HUES6 (cell line): ENCODE measurements at regions not wholly inside any gene's neighbourhood (a gene's known extent, or its start where the extent isn't known, plus 50 kb on each side); places are given as distances from the start of the nearest gene placed in this dataset.

Source experiments
- H3K27ac ChIP-seq: 2 replicates; pipeline ENCODE4 v1.7.0; 2013; ENCODE audit warnings: low read depth, mild to moderate bottlenecking, low read length, inconsistent platforms
- H3K27me3 ChIP-seq: 2 replicates; pipeline ENCODE4 v1.6.1; 2013; ENCODE audit warnings: low read length; ENCODE audit not compliant: control insufficient read depth, insufficient read depth
- H3K36me3 ChIP-seq: 2 replicates; pipeline ENCODE4 v1.6.1; 2013; ENCODE audit warnings: low read length; ENCODE audit not compliant: control insufficient read depth, insufficient read depth
- H3K4me1 ChIP-seq: 2 replicates; pipeline ENCODE4 v1.6.1; 2013; ENCODE audit warnings: low read length; ENCODE audit not compliant: control insufficient read depth, insufficient read depth
- H3K4me3 ChIP-seq: 2 replicates; pipeline ENCODE4 v1.5.1; 2013; ENCODE audit warnings: low read depth, low read length
- H3K9ac ChIP-seq: one replicate; pipeline ENCODE4 v1.6.1; 2013; ENCODE audit warnings: mild to moderate bottlenecking, low read length
- H3K9me3 ChIP-seq: 2 replicates; pipeline ENCODE4 v1.6.1; 2013; ENCODE audit warnings: low read depth, low read length; ENCODE audit not compliant: control insufficient read depth, insufficient read depth

DNA sequence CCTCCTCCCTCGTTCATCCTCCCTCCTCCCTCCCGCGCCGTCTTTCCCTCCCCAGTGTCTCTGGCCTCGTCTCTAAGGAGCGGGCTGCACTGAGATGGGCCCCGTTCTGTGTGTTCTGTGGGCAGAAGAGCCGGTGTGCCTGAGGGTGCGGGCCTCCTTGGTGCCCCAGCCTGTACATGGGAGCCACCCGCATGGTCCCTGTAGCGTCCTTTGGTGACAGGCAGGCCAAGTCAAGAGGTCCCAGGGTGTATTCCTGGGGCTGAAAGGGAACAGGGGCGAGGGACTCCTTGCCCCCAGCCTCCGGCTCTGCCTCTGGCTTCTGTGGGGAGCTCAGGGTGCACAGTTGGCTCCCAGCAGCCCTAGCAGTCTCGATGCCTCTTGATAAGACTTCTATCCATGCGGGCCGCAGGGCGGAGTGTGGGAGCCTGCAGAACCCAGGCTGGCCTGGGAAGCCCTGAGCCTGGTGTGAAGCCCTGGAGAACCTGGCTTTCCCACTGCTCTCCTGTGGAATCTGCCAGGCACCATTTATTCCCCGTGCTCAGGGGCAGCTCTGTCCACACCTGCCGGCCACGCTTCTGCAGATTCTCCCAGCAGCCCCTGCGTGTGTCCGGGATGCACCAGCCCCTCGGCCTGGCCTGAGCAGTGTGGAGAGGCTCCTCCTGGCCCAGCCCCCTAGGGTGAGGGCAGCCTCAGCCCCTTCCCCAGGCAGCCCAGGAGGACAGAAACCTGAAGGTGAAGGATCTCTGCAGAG is 181.3 kb downstream of the KIF26A start:
- H3K27ac ChIP-seq: no peak overlapping the region
- H3K36me3 ChIP-seq: no peaks in the 10 kb centered on the region
- H3K4me3 ChIP-seq: no peak overlapping the region
- no peak overlapping the region for H3K9ac ChIP-seq
- H3K4me1 ChIP-seq: no peaks in the 10 kb centered on the region
- no peaks in the 10 kb centered on the region for H3K27me3 ChIP-seq
- no peaks in the 10 kb centered on the region for H3K9me3 ChIP-seq

DNA sequence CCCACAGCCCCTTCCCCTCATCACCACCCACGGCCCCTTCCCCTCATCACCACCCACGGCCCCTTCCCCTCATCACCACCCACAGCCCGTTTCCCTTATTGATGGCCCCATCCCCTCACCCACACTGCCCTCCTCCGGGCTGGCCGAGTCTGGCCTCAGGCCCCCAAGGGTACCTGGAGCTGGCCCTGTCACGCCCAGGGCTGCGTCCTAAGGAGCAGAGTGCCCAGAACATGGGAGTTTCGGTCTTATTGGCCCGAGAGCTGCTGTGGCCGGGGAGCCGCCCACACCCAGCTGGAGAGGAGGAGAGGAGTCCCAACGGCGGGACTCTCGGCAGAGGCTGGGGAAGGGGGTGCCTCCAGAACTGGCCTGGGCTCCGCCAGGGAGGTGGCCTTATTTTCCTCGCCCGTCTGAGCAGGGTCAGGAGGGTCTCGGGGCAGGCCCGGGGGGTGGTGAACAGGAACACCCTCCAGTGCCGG is 182.3 kb downstream of the KIF26A start:
- no peak overlapping the region for H3K27ac ChIP-seq

DNA sequence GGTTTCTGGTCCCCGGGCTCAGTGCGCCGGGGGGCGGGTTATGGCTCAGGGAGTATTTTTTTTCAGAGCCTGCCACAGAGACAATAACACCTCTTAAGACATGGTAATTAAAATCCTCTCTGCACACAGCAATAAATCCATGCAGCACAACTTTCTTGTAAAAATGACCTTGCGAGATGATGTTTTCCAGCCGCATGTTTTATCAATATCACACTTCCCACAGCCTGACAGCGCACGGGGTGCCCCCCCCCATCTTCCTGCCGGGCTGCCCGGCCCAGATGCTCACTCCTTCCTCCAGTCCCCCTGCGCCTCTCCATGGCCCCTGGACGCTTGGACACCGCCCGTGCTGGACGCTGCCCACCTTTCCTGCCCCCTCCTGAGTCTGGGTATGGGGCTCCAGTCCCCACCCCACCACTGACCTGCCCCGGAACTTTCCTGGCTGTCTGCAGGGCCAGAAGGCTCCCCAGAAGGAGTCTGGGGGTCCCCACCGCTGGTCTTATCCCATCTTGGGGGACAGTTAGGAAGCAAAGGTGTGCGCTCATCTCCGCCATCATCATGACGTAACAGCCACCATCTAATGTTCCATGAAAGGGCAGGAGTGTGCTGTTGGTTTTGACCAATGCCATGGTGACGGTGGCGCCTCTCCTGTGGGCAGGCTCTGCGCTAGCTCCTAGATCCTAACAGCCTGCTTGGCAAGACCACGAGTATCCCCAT is 182.9 kb downstream of the KIF26A start:
- no peak overlapping the region for H3K9ac ChIP-seq
- H3K36me3 ChIP-seq: no peaks in the 10 kb centered on the region
- no peak overlapping the region for H3K4me3 ChIP-seq
- 0 out of 2 replicates have a peak, but pooled peaks cover 5% of the 10 kb centered on the region for H3K9me3 ChIP-seq
- H3K4me1 ChIP-seq: no peaks in the 10 kb centered on the region
- no peaks in the 10 kb centered on the region for H3K27me3 ChIP-seq
- H3K27ac ChIP-seq: no peak overlapping the region

More for the DNA sequence above, 182.3 kb downstream of the KIF26A start:
- no peak overlapping the region for H3K9ac ChIP-seq
- H3K4me1 ChIP-seq: no peaks in the 10 kb centered on the region
- 0 out of 2 replicates have a peak, but pooled peaks cover 3% of the 10 kb centered on the region for H3K9me3 ChIP-seq
- no peaks in the 10 kb centered on the region for H3K36me3 ChIP-seq
- no peaks in the 10 kb centered on the region for H3K27me3 ChIP-seq
- no peak overlapping the region for H3K4me3 ChIP-seq

DNA sequence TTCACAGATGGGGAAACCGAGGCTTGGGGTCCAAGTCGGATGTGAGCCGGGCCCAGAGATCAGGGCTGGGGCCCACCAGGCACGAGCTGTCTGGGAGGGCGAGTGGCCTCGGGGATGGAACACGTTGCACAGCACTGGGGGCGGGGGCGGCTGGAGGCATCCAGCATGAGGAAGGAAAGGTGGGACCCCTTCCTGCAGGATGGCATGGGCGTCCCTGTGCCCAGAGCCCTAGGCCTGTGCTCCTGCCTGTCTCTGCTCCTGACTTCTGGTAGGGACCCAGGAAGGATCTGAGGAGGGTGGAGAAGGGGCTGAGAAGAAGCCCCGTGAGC is 183.4 kb downstream of the KIF26A start:
- H3K4me1 ChIP-seq: no peaks in the 10 kb centered on the region
- 0 out of 2 replicates have a peak, but pooled peaks cover 5% of the 10 kb centered on the region for H3K9me3 ChIP-seq
- no peak overlapping the region for H3K27ac ChIP-seq

DNA sequence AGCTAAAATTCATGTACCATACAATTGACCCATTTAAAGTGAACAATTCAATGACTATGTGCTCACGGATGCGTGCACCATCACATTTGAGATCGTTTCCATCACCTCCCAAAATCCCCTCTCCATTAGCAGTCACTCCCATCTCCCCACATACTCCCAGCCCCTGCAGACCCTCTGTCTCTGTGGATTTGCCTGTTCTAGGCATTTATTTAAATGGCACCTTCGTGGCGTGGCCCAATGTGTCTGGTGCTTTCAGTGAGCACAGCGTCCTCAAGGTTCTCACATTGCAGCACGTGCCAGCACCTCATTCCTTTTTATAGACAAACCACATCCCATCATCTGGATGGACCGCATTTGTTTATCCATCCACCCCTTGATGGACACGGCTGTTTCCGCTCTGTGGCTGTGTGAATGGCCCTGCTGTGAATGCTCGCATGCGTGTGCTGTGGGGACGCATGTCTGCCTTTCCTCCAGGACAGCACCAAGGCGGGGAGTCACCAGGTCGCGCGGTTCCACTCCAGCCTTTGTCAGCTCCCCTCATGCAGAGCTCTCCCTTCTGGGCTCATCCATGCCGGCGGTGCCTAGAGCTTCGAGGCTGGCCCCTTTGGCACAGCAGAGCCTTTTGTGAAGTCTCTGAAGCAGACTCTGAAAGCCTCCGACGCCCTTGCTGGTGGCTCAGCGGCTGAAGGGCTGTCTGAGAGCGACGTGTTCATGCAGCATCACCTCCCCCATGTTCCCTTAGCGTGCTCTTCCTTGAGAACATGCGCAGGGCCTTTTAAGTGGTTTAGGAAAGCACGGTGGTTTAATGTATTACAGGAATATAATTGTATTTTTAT is 184.4 kb downstream of the KIF26A start:
- no peaks in the 10 kb centered on the region for H3K36me3 ChIP-seq
- 0 out of 2 replicates have a peak, but pooled peaks cover 5% of the 10 kb centered on the region for H3K9me3 ChIP-seq
- no peak overlapping the region for H3K27ac ChIP-seq

More for the DNA sequence above, 183.4 kb downstream of the KIF26A start:
- H3K36me3 ChIP-seq: no peaks in the 10 kb centered on the region
- H3K27me3 ChIP-seq: no peaks in the 10 kb centered on the region
- no peak overlapping the region for H3K9ac ChIP-seq
- no peak overlapping the region for H3K4me3 ChIP-seq

DNA sequence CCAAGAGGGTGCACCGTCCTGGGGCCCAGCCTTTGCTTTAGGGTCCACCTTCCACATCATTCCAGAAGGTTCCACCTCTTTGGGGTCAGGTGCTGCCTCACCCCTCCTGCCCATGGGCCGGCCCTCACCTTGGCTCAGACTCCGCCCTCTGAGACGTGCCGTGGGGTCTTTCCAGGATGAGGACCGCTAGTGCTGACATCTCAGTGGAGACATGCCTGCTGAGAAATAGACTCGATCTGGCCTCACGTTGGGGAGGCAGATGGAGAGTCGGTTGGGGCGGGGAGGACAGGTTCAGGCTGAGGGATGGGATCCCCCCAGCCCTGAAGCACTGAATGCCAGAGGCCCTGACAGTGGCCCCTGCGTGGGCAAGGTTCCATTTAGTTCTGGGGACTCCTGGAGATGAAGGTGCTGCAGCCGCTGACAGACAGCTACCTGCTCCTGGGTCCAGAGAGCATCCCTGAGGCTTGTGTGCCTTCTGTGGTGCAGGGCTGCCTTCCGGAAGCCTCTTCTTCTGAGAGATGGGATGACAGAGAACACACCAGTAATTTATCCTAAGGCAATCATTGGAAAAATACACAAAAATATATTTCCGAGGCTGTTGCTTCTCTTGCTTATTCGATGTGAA is 185.3 kb downstream of the KIF26A start:
- H3K9me3 ChIP-seq: 0 out of 2 replicates have a peak, but pooled peaks cover 5% of the 10 kb centered on the region
- no peaks in the 10 kb centered on the region for H3K36me3 ChIP-seq
- no peak overlapping the region for H3K4me3 ChIP-seq
- no peak overlapping the region for H3K9ac ChIP-seq
- no peaks in the 10 kb centered on the region for H3K4me1 ChIP-seq
- H3K27me3 ChIP-seq: no peaks in the 10 kb centered on the region
- H3K27ac ChIP-seq: no peak overlapping the region

More for the DNA sequence above, 184.4 kb downstream of the KIF26A start:
- no peak overlapping the region for H3K9ac ChIP-seq
- no peaks in the 10 kb centered on the region for H3K27me3 ChIP-seq
- no peak overlapping the region for H3K4me3 ChIP-seq
- H3K4me1 ChIP-seq: no peaks in the 10 kb centered on the region

DNA sequence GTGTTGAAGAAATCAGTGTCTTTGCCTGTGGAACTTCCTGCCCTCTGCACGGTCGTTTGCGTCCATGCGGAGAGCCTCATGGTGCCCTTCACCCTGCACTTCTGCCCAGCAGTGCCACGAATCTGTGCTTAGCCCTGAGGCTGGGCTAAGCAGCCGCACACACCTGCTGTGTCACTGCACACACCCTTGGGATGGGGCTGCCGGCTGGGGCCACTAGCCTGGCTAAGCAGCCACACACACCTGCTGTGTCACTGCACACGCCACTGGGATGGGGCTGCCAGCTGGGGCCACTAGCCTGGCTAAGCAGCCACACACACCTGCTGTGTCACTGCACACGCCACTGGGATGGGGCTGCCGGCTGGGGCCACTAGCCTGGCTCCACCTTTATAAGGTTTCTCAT is 188.5 kb downstream of the KIF26A start:
- Histone ChIP-seq H3K27me3 (no peaks in the 10 kb centered on the region), H3K9me3 (peaks cover 22% of the 10 kb centered on the region), H3K4me1 (no peaks in the 10 kb centered on the region), H3K36me3 (no peaks in the 10 kb centered on the region), H3K9ac (no peak overlapping the region), H3K27ac (no peak overlapping the region), H3K4me3 (no peak overlapping the region)

DNA sequence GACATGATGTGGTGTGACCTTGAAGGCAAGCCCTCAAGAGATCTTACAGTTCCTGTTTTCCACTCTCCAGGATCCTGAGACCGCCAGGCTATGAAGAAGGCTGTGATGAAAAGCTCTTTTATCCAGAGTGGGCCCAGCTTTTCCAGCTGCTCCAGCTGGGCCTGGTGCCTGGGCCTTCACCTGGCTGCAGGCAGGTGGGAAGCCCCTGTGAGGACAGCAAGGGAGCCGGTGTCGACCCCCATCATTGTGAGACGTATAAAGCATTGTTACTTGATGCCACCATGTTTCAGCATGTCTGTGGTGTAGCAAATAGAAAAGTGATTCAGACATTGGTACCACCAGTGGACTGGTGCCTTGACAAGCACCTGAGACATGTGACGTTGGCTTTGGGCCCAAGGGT is 190.2 kb downstream of the KIF26A start:
- Histone ChIP-seq H3K27ac (no peak overlapping the region), H3K9me3 (peaks cover 22% of the 10 kb centered on the region), H3K9ac (no peak overlapping the region), H3K27me3 (no peaks in the 10 kb centered on the region), H3K4me1 (no peaks in the 10 kb centered on the region), H3K4me3 (no peak overlapping the region), H3K36me3 (no peaks in the 10 kb centered on the region)

DNA sequence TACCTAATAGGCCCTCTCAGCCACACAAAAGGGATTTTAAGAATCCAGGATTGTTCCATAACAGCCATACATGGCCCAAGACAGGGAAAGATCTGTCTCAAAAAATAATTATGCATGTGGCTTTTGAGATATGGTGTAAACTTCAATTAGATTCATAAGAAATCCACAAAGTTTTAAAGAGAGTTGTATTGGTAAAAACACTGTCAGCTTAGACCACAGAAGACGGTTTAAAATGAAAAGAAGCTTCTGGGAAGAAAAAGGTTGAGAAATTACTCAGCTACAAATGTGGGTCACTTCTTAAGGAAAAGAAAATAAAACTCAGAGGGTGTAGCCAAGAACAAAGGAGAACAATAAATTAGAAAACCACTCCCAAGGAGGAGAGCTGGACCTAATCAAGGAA is 191.4 kb downstream of the KIF26A start:
- peaks cover 22% of the 10 kb centered on the region for H3K9me3 ChIP-seq
- no peak overlapping the region for H3K9ac ChIP-seq
- H3K4me3 ChIP-seq: no peak overlapping the region
- no peaks in the 10 kb centered on the region for H3K36me3 ChIP-seq
- no peaks in the 10 kb centered on the region for H3K27me3 ChIP-seq
- H3K27ac ChIP-seq: no peak overlapping the region
- H3K4me1 ChIP-seq: no peaks in the 10 kb centered on the region

DNA sequence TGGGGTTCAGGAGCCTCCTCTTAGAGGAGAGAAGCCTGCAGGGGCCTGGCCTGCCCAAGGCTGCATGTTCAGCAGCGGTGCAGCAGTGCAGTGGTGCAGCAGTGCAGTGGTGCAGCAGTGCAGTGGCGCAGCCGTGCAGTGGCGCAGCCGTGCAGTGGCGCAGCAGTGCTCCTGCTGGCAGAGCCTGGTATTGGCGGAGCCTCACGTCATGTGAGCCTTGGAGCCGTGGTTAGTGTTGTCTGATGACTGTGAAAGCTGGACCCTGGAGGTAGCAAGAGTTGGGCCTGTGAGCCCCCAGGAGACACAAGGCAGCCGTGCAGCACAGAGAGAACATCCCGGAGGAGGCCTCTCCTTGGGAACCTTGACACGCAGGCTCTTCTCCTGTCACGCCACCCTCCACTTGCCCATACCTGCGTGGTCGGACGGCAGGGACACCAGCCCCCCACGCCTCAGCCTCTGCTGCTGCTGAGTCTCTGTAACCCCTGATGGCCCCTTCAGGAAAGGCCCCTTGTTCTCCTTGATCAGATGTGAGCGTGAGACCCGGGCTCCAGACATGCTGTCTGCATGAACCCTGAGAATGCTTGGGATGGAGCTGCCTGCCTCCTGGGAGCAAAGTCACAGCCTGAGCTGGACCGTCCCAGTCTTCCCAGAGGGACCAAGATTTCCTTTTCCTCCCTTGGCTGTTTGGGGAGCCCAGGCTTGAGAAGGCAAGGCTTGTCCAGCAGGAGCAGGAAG is 193.7 kb downstream of the KIF26A start:
- H3K27me3 ChIP-seq: no peaks in the 10 kb centered on the region; the same call in 1 of the 2 replicates
- H3K9ac ChIP-seq: no peak overlapping the region
- H3K9me3 ChIP-seq: peaks cover 18% of the 10 kb centered on the region
- H3K4me3 ChIP-seq: no peak overlapping the region
- no peaks in the 10 kb centered on the region for H3K36me3 ChIP-seq
- H3K4me1 ChIP-seq: no peaks in the 10 kb centered on the region
- no peak overlapping the region for H3K27ac ChIP-seq
